ENCODE measurements at regions not wholly inside any gene's neighbourhood (a gene's known extent, or its start where the extent isn't known, plus 50 kb on each side); places are given as distances from the start of the nearest gene placed in this dataset.

- no peaks in the 10 kb centered on the region for H3K4me1 ChIP-seq
- no peaks in the 10 kb centered on the region for H3K9me3 ChIP-seq
- H3K27me3 ChIP-seq, result no peaks in the 10 kb centered on the region
- no peaks in the 10 kb centered on the region for H3K36me3 ChIP-seq
- no peak overlapping the region for H3K27ac ChIP-seq
- DNase-seq, result no peak
- TF ChIP-seq CTCF (IDR thresholded peaks at IDR 0.05), result no peak
- TF ChIP-seq POLR2A (IDR thresholded peaks at IDR 0.05), result no peak
- H3K4me3 ChIP-seq, result no peak overlapping the region
- intact Hi-C loops (cut with DNase I; ENCODE audit: low total_unique reads), result no loop called here
Observed at GRCh38 chr16:58842746-58843145, 108.6 kb upstream of the GOT2 start.

GRCh38 chr16:58842156-58842555, 108.0 kb upstream of the GOT2 start:
- H3K4me3 ChIP-seq, result no peak overlapping the region
- no peaks in the 10 kb centered on the region for H3K9me3 ChIP-seq
- H3K4me1 ChIP-seq, result no peaks in the 10 kb centered on the region
- H3K27ac ChIP-seq, result no peak overlapping the region
- no peaks in the 10 kb centered on the region for H3K36me3 ChIP-seq
- intact Hi-C loops (cut with DNase I; ENCODE audit: low total_unique reads), result no loop called here
- H3K27me3 ChIP-seq, result no peaks in the 10 kb centered on the region
- no peak for DNase-seq
- TF ChIP-seq CTCF (IDR thresholded peaks at IDR 0.05), result no peak
- TF ChIP-seq POLR2A (IDR thresholded peaks at IDR 0.05), result no peak

- TF ChIP-seq CTCF (IDR thresholded peaks at IDR 0.05) (no peak), POLR2A (IDR thresholded peaks at IDR 0.05) (no peak)
- no peaks in the 10 kb centered on the region for H3K27me3 ChIP-seq
Observed at GRCh38 chr16:58837950-58838349, 103.8 kb upstream of the GOT2 start.

GRCh38 chr16:58836427-58836826, 102.3 kb upstream of the GOT2 start:
- Histone ChIP-seq H3K9me3 (no peaks in the 10 kb centered on the region), H3K36me3 (no peaks in the 10 kb centered on the region), H3K4me1 (no peaks in the 10 kb centered on the region), H3K4me3 (no peak overlapping the region), H3K27ac (no peak overlapping the region), H3K27me3 (no peaks in the 10 kb centered on the region)
- DNase-seq, result no peak
- TF ChIP-seq CTCF (IDR thresholded peaks at IDR 0.05), result no peak
- TF ChIP-seq POLR2A (IDR thresholded peaks at IDR 0.05), result no peak
- intact Hi-C loops (cut with DNase I; ENCODE audit: low total_unique reads), result no loop called here

More at GRCh38 chr16:58837950-58838349, 103.8 kb upstream of the GOT2 start:
- Histone ChIP-seq H3K4me1 (no peaks in the 10 kb centered on the region), H3K36me3 (no peaks in the 10 kb centered on the region), H3K4me3 (no peak overlapping the region), H3K9me3 (no peaks in the 10 kb centered on the region), H3K27ac (no peak overlapping the region)
- no peak for DNase-seq
- intact Hi-C loops (cut with DNase I; ENCODE audit: low total_unique reads), result no loop called here

- no peak for DNase-seq
- Histone ChIP-seq H3K27ac (no peak overlapping the region), H3K9me3 (no peaks in the 10 kb centered on the region), H3K4me3 (no peak overlapping the region), H3K27me3 (no peaks in the 10 kb centered on the region), H3K36me3 (no peaks in the 10 kb centered on the region), H3K4me1 (no peaks in the 10 kb centered on the region)
- TF ChIP-seq CTCF (IDR thresholded peaks at IDR 0.05) (no peak), POLR2A (IDR thresholded peaks at IDR 0.05) (no peak)
- intact Hi-C loops (cut with DNase I; ENCODE audit: low total_unique reads), result no loop called here
Observed at GRCh38 chr16:58832386-58832895, 98.3 kb upstream of the GOT2 start.

All from uterus (tissue), 3 donors.